A673 (cell line): ENCODE measurements at regions not wholly inside any gene's neighbourhood (a gene's known extent, or its start where the extent isn't known, plus 50 kb on each side); places are given as distances from the start of the nearest gene placed in this dataset.

Experiments used
- BruUV-seq: library from RNA; stranded (reverse); fragments of 400-500 nt; replicated peaks from 2 replicates; lab custom pipeline; 2021; lab: Mats Ljungman, UMichigan
- CTCF ChIA-PET: fragments of 300-600 bp; sonication (Branson Sonifier 250); formaldehyde crosslinking; loops from one replicate; lab custom pipeline; 2022; ENCODE audit warnings: antibody characterized with exemption; lab: Charles Lee
- POLR2A ChIA-PET: fragments of 300-600 bp; sonication (Branson Sonifier 250); formaldehyde crosslinking; loops from one replicate; lab custom pipeline; 2022; ENCODE audit warnings: antibody characterized with exemption; ENCODE audit not compliant: low non-redundant PET; lab: Charles Lee
- DNase-seq: peaks from one replicate; pipeline ENCODE4 v3.0.0-alpha.2; 2015; ENCODE audit warnings: low spot score
- H3K27ac ChIP-seq: fragments of 200-600 bp; sonication (generic); 2 replicates; pipeline ENCODE4 v1.5.1; 2016; ENCODE audit warnings: mixed run types, low read depth, mild to moderate bottlenecking, mixed read lengths, antibody characterized with exemption, low read length; ENCODE audit not compliant: poor library complexity, severe bottlenecking
- H3K27me3 ChIP-seq: fragments of 200-600 bp; sonication (generic); replicated peaks from 2 replicates; pipeline ENCODE4 v1.6.1; 2017; ENCODE audit warnings: mixed run types, low read depth, mild to moderate bottlenecking, mixed read lengths, antibody characterized with exemption, low read length; ENCODE audit not compliant: insufficient read depth, poor library complexity
- H3K36me3 ChIP-seq: fragments of 200-600 bp; sonication (generic); 2 replicates; pipeline ENCODE4 v1.6.1; 2016; ENCODE audit warnings: mixed run types, mild to moderate bottlenecking, mixed read lengths, antibody characterized with exemption, low read length; ENCODE audit not compliant: insufficient read depth, poor library complexity, severe bottlenecking
- H3K4me1 ChIP-seq: fragments of 200-600 bp; sonication (generic); 2 replicates; pipeline ENCODE4 v1.6.1; 2017; ENCODE audit warnings: mixed run types, mild to moderate bottlenecking, mixed read lengths, antibody characterized with exemption, low read length; ENCODE audit not compliant: insufficient read depth, poor library complexity, severe bottlenecking
- H3K4me3 ChIP-seq: fragments of 200-600 bp; sonication (generic); 2 replicates; pipeline ENCODE4 v1.5.1; 2016; ENCODE audit warnings: low read depth, mixed run types, mild to moderate bottlenecking, mixed read lengths, low read length; ENCODE audit not compliant: poor library complexity, severe bottlenecking
- H3K9me3 ChIP-seq: fragments of 200-600 bp; sonication (generic); 2 replicates; pipeline ENCODE4 v1.6.1; 2016; ENCODE audit warnings: mixed run types, low read depth, mild to moderate bottlenecking, mixed read lengths, antibody characterized with exemption, low read length; ENCODE audit not compliant: poor library complexity, severe bottlenecking
- EZH2 ChIP-seq: fragments of 200-600 bp; sonication (generic); IDR thresholded peaks from 2 replicates; pipeline ENCODE4 v1.6.1; 2017; ENCODE audit warnings: borderline replicate concordance, low read depth, mild to moderate bottlenecking, mixed read lengths, antibody characterized with exemption, low read length; ENCODE audit not compliant: poor library complexity, severe bottlenecking
- intact Hi-C: fragments of 100-400 bp; cut with micrococcal nuclease; formaldehyde crosslinking; loops from one replicate; pipeline ENCODE4 v1.10.0; 2022; ENCODE audit not compliant: unreplicated experiment
- TF ChIP-seq, protein P1 (sequence below): fragments of 300-800, 200-600 bp; sonication (generic); conservative IDR thresholded peaks from 2 replicates; pipeline ENCODE4 v1.5.1; 2017; ENCODE audit warnings: low read depth, mild to moderate bottlenecking, antibody characterized with exemption, low read length, moderate library complexity, mixed read lengths

DNA sequence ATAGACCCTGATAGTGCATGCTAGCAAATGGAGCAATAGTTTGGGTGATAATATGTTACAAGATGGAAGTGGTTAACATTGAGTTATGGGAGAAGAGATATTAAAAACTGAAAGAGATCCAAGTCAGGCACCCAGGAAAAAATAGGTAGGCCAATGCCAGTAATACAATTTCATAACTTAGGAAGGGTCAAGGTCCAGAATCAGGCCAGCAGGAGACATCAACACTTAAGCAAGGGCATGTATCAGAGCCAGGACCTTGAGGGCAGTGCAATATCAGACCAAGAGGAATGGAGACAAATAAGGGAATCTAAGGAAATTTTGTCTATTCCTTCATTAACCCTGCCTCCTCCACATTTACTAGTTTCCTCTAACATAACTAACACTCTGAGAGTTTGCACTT is 124.1 kb upstream of the NYAP2 start:
- Histone ChIP-seq H3K27ac (no peak overlapping the region), H3K4me3 (no peak overlapping the region), H3K4me1 (peaks cover 3% of the 10 kb centered on the region), H3K27me3 (no peaks in the 10 kb centered on the region), H3K9me3 (no peaks in the 10 kb centered on the region), H3K36me3 (no peaks in the 10 kb centered on the region)
- intact Hi-C loops = no loop called here
- no peak for TF ChIP-seq EZH2
- TF ChIP-seq, protein P1, sequence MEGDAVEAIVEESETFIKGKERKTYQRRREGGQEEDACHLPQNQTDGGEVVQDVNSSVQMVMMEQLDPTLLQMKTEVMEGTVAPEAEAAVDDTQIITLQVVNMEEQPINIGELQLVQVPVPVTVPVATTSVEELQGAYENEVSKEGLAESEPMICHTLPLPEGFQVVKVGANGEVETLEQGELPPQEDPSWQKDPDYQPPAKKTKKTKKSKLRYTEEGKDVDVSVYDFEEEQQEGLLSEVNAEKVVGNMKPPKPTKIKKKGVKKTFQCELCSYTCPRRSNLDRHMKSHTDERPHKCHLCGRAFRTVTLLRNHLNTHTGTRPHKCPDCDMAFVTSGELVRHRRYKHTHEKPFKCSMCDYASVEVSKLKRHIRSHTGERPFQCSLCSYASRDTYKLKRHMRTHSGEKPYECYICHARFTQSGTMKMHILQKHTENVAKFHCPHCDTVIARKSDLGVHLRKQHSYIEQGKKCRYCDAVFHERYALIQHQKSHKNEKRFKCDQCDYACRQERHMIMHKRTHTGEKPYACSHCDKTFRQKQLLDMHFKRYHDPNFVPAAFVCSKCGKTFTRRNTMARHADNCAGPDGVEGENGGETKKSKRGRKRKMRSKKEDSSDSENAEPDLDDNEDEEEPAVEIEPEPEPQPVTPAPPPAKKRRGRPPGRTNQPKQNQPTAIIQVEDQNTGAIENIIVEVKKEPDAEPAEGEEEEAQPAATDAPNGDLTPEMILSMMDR = no peak
- ChIA-PET CTCF (no interaction called here), POLR2A (no interaction called here)
- no TSS peak for BruUV-seq
- no peak for DNase-seq

DNA sequence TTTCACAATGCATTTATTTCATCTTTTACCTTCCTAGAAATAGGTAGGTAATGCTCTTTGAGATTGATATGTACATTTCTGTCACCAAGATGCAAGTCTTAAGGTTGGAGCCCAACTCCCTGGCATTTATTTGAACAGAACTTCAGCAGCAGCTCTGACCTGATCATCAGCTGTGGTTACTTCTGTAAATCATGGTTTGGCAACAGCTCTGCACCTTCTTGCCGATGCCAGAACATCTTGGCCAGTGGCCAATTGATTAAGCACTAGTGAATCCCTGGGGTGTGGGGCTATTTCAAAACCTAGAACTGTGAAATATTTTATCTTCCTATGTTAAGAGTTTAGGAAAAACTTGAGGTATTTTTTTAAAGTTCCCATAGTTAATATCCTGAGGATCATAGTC is 124.8 kb upstream of the NYAP2 start:
- peak; percentile 42 for DNase-seq
- no peaks in the 10 kb centered on the region for H3K36me3 ChIP-seq
- H3K9me3 ChIP-seq = no peaks in the 10 kb centered on the region
- ChIA-PET CTCF (no interaction called here), POLR2A (interaction anchor here (0.5 kb wide), 1 partner anchor 18 kb away, joined by 3 read pairs; no protein-coding TSS in a partner anchor)
- no peak overlapping the region for H3K27ac ChIP-seq
- no peaks in the 10 kb centered on the region for H3K27me3 ChIP-seq
- H3K4me3 ChIP-seq = no peak overlapping the region
- peaks cover 3% of the 10 kb centered on the region for H3K4me1 ChIP-seq
- intact Hi-C loops = no loop called here
- no TSS peak for BruUV-seq
- no peak for TF ChIP-seq EZH2
- TF ChIP-seq, protein P1 = no peak

DNA sequence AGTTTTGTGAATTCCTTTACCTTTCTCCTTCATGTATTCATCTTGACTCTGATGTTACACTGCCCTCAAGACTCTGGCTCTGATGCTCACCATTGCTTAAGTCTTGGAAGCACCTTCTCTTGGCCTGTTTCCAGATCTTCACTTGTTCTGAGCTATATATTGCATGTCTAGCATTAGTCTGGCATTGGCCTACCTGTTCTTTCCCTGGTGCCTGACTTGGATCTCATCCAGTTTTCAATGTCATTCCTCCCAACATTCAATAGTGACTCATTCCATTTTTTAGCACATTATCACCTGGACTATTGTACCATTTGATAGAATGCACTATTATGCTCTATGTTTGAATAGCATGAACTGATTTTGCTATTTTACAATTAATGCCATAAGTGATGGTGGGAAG is 127.3 kb upstream of the NYAP2 start:
- H3K9me3 ChIP-seq = no peaks in the 10 kb centered on the region
- intact Hi-C loops = no loop called here
- ChIA-PET POLR2A (no interaction called here), CTCF (no interaction called here)
- no peaks in the 10 kb centered on the region for H3K27me3 ChIP-seq
- peaks cover 3% of the 10 kb centered on the region for H3K4me1 ChIP-seq
- no peaks in the 10 kb centered on the region for H3K36me3 ChIP-seq
- TF ChIP-seq, protein P1 = no peak
- no peak for TF ChIP-seq EZH2
- no peak overlapping the region for H3K27ac ChIP-seq
- no peak for DNase-seq
- H3K4me3 ChIP-seq = no peak overlapping the region
- no TSS peak for BruUV-seq
